BLaER1 treated with 17β-estradiol and CSF1 and Interleukin-3, amounts not matched to agents 10 nM and 100 nM (cell line): ENCODE measurements at regions not wholly inside any gene's neighbourhood (a gene's known extent, or its start where the extent isn't known, plus 50 kb on each side); places are given as distances from the start of the nearest gene placed in this dataset.

ENCODE experiments used
- H3K27ac ChIP-seq, 11 experiments: shearing (Covaris generic); formaldehyde crosslinking; 2 replicates each; pipeline ENCODE4 v1.8.1; 2022
- H3K27me3 ChIP-seq, 11 experiments: shearing (Covaris generic); formaldehyde crosslinking; 2 replicates each; pipeline ENCODE4 v1.8.1; 2022
- H3K36me3 ChIP-seq, 11 experiments: shearing (Covaris generic); formaldehyde crosslinking; 2 replicates each; pipeline ENCODE4 v1.8.1; 2022
- H3K4me1 ChIP-seq, 10 experiments: shearing (Covaris generic); formaldehyde crosslinking; 2 replicates each; pipeline ENCODE4 v1.8.1; 2022
- H3K4me2 ChIP-seq, 11 experiments: shearing (Covaris generic); formaldehyde crosslinking; 2 replicates each; pipeline ENCODE4 v1.8.1; 2022
- H3K4me3 ChIP-seq, 10 experiments: shearing (Covaris generic); formaldehyde crosslinking; 2 replicates each; pipeline ENCODE4 v1.8.1; 2022
- H3K9ac ChIP-seq, 11 experiments: shearing (Covaris generic); formaldehyde crosslinking; 2 replicates each; pipeline ENCODE4 v1.8.1; 2022
- H3K9me3 ChIP-seq, 11 experiments: shearing (Covaris generic); formaldehyde crosslinking; replicated peaks in 1 of 11; 2 replicates each; pipeline ENCODE4 v1.8.1; 2022
- H4K20me1 ChIP-seq, 11 experiments: shearing (Covaris generic); formaldehyde crosslinking; 2 replicates each; pipeline ENCODE4 v1.8.1; 2022
- Cebpa-rat ChIP-seq, 11 experiments: shearing (Covaris generic); IDR thresholded peaks; 2 replicates each; pipeline ENCODE4 v1.8.1; 2022

GRCh38 chr2:11975373-11975772, 228.9 kb downstream of the LPIN1 start:
- peaks cover 61 to 81% (median 66%) of the 10 kb centered on the region in 11 experiments for H3K9me3 ChIP-seq
- H3K27me3 ChIP-seq = no peaks in the 10 kb centered on the region
- no peak for TF ChIP-seq Cebpa-rat (IDR thresholded peaks at IDR 0.05)
- no peak overlapping the region for H3K27ac ChIP-seq
- H3K36me3 ChIP-seq = peaks cover 0 to 10% (median 0%) of the 10 kb centered on the region in 11 experiments; a peak in 2 of 22 replicates
- no peak overlapping the region for H3K4me3 ChIP-seq
- no peak overlapping the region for H3K9ac ChIP-seq
- H3K4me2 ChIP-seq = no peak overlapping the region
- H4K20me1 ChIP-seq = no peaks in the 10 kb centered on the region
- H3K4me1 ChIP-seq = no peaks in the 10 kb centered on the region; a peak in 1 of 20 replicates

- no peak for TF ChIP-seq Cebpa-rat (IDR thresholded peaks at IDR 0.05)
- Histone ChIP-seq H3K36me3 (peaks cover 0 to 10% (median 0%) of the 10 kb centered on the region in 11 experiments; a peak in 2 of 22 replicates), H3K9me3 (peaks cover 61 to 81% (median 66%) of the 10 kb centered on the region in 11 experiments), H3K4me2 (no peak overlapping the region), H4K20me1 (no peaks in the 10 kb centered on the region), H3K27ac (no peak overlapping the region), H3K9ac (no peak overlapping the region), H3K4me1 (no peaks in the 10 kb centered on the region; a peak in 1 of 20 replicates), H3K27me3 (no peaks in the 10 kb centered on the region), H3K4me3 (no peak overlapping the region)
Measured at GRCh38 chr2:11976073-11976472, 229.6 kb downstream of the LPIN1 start.

- Histone ChIP-seq H3K4me3 (no peak overlapping the region), H3K9me3 (peaks cover 59 to 88% (median 68%) of the 10 kb centered on the region in 11 experiments), H3K27ac (no peak overlapping the region), H3K4me1 (peaks cover 0 to 5% (median 0%) of the 10 kb centered on the region in 10 experiments; a peak in 2 of 20 replicates), H3K4me2 (no peak overlapping the region), H3K9ac (no peak overlapping the region), H3K27me3 (no peaks in the 10 kb centered on the region), H3K36me3 (peaks cover 0 to 10% (median 0%) of the 10 kb centered on the region in 11 experiments; a peak in 2 of 22 replicates), H4K20me1 (no peaks in the 10 kb centered on the region)
- no peak for TF ChIP-seq Cebpa-rat (IDR thresholded peaks at IDR 0.05)
Measured at GRCh38 chr2:11977766-11978524, 231.5 kb downstream of the LPIN1 start.

GRCh38 chr2:11980809-11981208, 234.4 kb downstream of the LPIN1 start:
- Histone ChIP-seq H3K4me3 (no peak overlapping the region), H3K9me3 (peaks cover 30 to 62% (median 45%) of the 10 kb centered on the region in 11 experiments), H3K4me2 (no peak overlapping the region), H3K27me3 (no peaks in the 10 kb centered on the region), H3K4me1 (peaks cover 0 to 5% (median 0%) of the 10 kb centered on the region in 10 experiments; a peak in 2 of 20 replicates), H4K20me1 (no peaks in the 10 kb centered on the region), H3K27ac (no peak overlapping the region), H3K9ac (no peak overlapping the region), H3K36me3 (0 out of 22 replicates have a peak, but pooled peaks cover 0 to 3% (median 0%) of the 10 kb centered on the region in 11 experiments)
- no peak for TF ChIP-seq Cebpa-rat (IDR thresholded peaks at IDR 0.05)

- peaks cover 0 to 5% (median 0%) of the 10 kb centered on the region in 10 experiments; a peak in 2 of 20 replicates for H3K4me1 ChIP-seq
- H3K9ac ChIP-seq = no peak overlapping the region
- no peak overlapping the region for H3K4me3 ChIP-seq
- TF ChIP-seq Cebpa-rat (IDR thresholded peaks at IDR 0.05) = no peak
- H3K36me3 ChIP-seq = 0 out of 22 replicates have a peak, but pooled peaks cover 0 to 3% (median 0%) of the 10 kb centered on the region in 11 experiments
- no peak overlapping the region for H3K27ac ChIP-seq
- H3K27me3 ChIP-seq = no peaks in the 10 kb centered on the region
- H3K9me3 ChIP-seq = peaks cover 18 to 48% (median 34%) of the 10 kb centered on the region in 11 experiments; a peak in 21 of 22 replicates
- no peak overlapping the region for H3K4me2 ChIP-seq
- no peaks in the 10 kb centered on the region for H4K20me1 ChIP-seq
Measured at GRCh38 chr2:11983401-11983800, 237.0 kb downstream of the LPIN1 start.

GRCh38 chr2:11983870-11984269, 237.4 kb downstream of the LPIN1 start:
- Histone ChIP-seq H3K27ac (no peak overlapping the region), H4K20me1 (no peaks in the 10 kb centered on the region), H3K9ac (no peak overlapping the region), H3K27me3 (no peaks in the 10 kb centered on the region), H3K4me1 (peaks cover 0 to 5% (median 0%) of the 10 kb centered on the region in 10 experiments; a peak in 2 of 20 replicates), H3K9me3 (peaks cover 18 to 48% (median 34%) of the 10 kb centered on the region in 11 experiments; a peak in 21 of 22 replicates), H3K36me3 (0 out of 22 replicates have a peak, but pooled peaks cover 0 to 3% (median 0%) of the 10 kb centered on the region in 11 experiments), H3K4me3 (no peak overlapping the region), H3K4me2 (no peak overlapping the region)
- TF ChIP-seq Cebpa-rat (IDR thresholded peaks at IDR 0.05) = no peak

- H3K36me3 ChIP-seq = 0 out of 22 replicates have a peak, but pooled peaks cover 0 to 3% (median 0%) of the 10 kb centered on the region in 11 experiments
- H3K4me3 ChIP-seq = no peak overlapping the region
- peaks cover 18 to 51% (median 33%) of the 10 kb centered on the region in 11 experiments; a peak in 21 of 22 replicates for H3K9me3 ChIP-seq
- H3K4me2 ChIP-seq = no peak overlapping the region
- no peak overlapping the region for H3K9ac ChIP-seq
- no peak overlapping the region for H3K27ac ChIP-seq
- H3K4me1 ChIP-seq = peaks cover 0 to 5% (median 0%) of the 10 kb centered on the region in 10 experiments; a peak in 2 of 20 replicates
- H4K20me1 ChIP-seq = no peaks in the 10 kb centered on the region
- no peak for TF ChIP-seq Cebpa-rat (IDR thresholded peaks at IDR 0.05)
- no peaks in the 10 kb centered on the region for H3K27me3 ChIP-seq
Measured at GRCh38 chr2:11984316-11985158, 238.1 kb downstream of the LPIN1 start.

- Histone ChIP-seq H3K4me2 (no peak overlapping the region), H3K36me3 (0 out of 22 replicates have a peak, but pooled peaks cover 0 to 3% (median 0%) of the 10 kb centered on the region in 11 experiments), H3K4me1 (peaks cover 0 to 16% (median 2%) of the 10 kb centered on the region in 10 experiments; a peak in 10 of 20 replicates), H3K9me3 (peaks cover 10 to 38% (median 27%) of the 10 kb centered on the region in 11 experiments; a peak in 19 of 22 replicates), H4K20me1 (no peaks in the 10 kb centered on the region), H3K27ac (no peak overlapping the region), H3K9ac (no peak overlapping the region), H3K27me3 (no peaks in the 10 kb centered on the region), H3K4me3 (no peak overlapping the region)
- no peak for TF ChIP-seq Cebpa-rat (IDR thresholded peaks at IDR 0.05)
Measured at GRCh38 chr2:11985817-11986566, 239.6 kb downstream of the LPIN1 start.
